ENCODE measurements at regions not wholly inside any gene's neighbourhood (a gene's known extent, or its start where the extent isn't known, plus 50 kb on each side); places are given as distances from the start of the nearest gene placed in this dataset.

GRCh38 chr15:94047566-94047965 lies 183.8 kb upstream of the MCTP2 start:
- Mint-ChIP-seq H3K4me1 (no peaks in the 10 kb centered on the region), H3K9me3 (peaks cover 7% of the 10 kb centered on the region), H3K36me3 (ENCODE audit: low read depth) (no peaks in the 10 kb centered on the region), H3K27ac (no peak overlapping the region), H3K27me3 (ENCODE audit: low read depth, poor library complexity) (peaks cover 9% of the 10 kb centered on the region), H3K4me3 (no peak overlapping the region)
- TF ChIP-seq, protein P1, sequence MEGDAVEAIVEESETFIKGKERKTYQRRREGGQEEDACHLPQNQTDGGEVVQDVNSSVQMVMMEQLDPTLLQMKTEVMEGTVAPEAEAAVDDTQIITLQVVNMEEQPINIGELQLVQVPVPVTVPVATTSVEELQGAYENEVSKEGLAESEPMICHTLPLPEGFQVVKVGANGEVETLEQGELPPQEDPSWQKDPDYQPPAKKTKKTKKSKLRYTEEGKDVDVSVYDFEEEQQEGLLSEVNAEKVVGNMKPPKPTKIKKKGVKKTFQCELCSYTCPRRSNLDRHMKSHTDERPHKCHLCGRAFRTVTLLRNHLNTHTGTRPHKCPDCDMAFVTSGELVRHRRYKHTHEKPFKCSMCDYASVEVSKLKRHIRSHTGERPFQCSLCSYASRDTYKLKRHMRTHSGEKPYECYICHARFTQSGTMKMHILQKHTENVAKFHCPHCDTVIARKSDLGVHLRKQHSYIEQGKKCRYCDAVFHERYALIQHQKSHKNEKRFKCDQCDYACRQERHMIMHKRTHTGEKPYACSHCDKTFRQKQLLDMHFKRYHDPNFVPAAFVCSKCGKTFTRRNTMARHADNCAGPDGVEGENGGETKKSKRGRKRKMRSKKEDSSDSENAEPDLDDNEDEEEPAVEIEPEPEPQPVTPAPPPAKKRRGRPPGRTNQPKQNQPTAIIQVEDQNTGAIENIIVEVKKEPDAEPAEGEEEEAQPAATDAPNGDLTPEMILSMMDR (IDR thresholded peaks at IDR 0.05), result no peak
- DNase-seq, result no peak

DNA sequence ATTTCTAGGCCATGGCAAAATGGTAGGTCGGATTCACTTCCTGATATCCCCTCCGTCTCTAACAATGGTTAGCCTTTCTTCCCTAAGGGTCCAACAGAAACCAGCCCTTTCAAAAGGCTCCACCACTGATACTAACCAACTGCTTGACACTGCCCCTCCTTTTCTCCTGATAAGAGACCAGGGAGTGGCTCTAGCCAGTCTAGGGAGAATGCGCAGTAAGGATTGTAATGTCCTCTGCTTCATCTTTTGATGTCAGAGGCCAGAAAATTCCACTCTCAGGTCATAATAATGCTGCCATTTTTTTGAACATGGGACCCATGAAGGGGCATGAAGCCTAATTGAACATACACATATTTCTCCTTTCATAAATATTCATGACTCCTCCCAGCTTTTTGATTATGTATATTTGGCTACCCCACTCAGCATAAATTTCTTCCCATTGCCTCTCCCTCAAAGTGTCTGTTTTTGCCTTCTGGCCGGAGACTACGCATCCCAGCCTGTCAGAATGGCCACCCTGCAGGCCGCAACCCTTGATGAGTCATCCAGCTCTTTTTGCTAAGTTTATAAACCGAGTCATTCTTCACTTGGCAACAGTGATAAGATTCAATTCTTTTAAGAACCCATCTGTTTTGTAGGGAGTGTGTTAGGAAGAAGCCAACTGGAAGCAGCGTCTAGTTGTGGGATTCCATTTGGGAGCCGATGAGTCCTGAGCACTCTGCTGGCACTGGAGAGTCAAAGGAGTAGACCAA lies 189.0 kb upstream of the MCTP2 start:
- TF ChIP-seq, protein P1 (IDR thresholded peaks at IDR 0.05), result no peak
- DNase-seq, result no peak
- Mint-ChIP-seq H3K36me3 (ENCODE audit: low read depth) (no peaks in the 10 kb centered on the region), H3K9me3 (peaks cover 19% of the 10 kb centered on the region), H3K4me1 (no peaks in the 10 kb centered on the region), H3K4me3 (no peak overlapping the region), H3K27me3 (ENCODE audit: low read depth, poor library complexity) (peaks cover 8% of the 10 kb centered on the region), H3K27ac (no peak overlapping the region)

DNA sequence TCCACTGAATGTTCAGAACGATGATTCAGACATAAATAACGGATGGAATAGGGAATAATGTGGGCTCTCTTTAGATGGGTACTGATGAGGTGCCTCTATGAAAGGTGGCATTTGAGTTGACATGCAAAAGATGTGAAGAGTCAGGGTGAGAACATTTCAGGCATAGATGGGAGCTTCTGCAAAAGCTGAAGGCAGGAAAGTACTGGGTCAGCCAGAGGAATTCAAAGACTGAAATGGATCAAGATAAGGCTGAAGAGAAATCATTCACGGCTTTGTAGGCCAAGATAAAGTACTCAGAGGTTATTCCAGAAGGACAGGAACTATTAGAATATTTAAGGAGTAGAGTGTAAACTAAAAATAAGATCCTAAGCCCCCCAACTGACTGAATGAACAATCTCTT lies 189.6 kb upstream of the MCTP2 start:
- DNase-seq, result no peak
- TF ChIP-seq, protein P1 (IDR thresholded peaks at IDR 0.05), result no peak
- Mint-ChIP-seq H3K27me3 (ENCODE audit: low read depth, poor library complexity) (peaks cover 8% of the 10 kb centered on the region), H3K9me3 (peaks cover 19% of the 10 kb centered on the region), H3K4me1 (no peaks in the 10 kb centered on the region), H3K36me3 (ENCODE audit: low read depth) (no peaks in the 10 kb centered on the region), H3K4me3 (no peak overlapping the region), H3K27ac (no peak overlapping the region)

DNA sequence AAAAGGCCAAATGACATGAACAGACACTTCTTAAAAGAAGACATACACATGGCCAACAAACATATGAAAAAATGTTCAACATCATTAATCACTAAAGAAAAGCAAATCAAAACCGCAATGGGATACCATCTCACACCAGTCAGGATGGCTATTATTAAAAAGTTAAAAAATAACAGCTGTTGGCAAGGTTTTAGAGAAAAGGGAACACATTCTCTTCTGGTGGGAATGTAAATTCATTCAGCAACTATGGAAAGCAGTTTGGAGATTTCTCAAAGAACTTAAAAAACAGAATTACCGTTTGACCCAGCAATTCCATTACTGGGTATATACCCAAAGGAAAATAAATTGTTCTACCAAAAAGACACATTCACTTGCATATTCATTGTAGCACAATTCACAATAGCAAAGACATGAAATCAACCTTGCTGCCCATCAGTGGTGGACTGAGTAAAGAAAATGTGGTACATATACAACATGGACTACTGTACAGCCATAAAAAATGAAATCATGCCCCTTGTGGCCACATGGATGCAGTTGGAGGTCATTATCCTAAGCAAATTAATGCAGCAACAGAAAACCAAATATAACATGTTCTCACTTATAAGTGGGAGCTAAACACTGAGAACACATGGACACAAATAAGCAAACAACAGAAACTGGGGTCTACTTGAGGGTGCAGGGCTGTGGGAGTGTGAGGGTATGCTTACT lies 190.7 kb upstream of the MCTP2 start:
- TF ChIP-seq, protein P1 (IDR thresholded peaks at IDR 0.05), result no peak
- H3K27ac Mint-ChIP-seq, result no peak overlapping the region
- H3K27me3 Mint-ChIP-seq (ENCODE audit: low read depth, poor library complexity), result peaks cover 8% of the 10 kb centered on the region
- H3K4me1 Mint-ChIP-seq, result no peaks in the 10 kb centered on the region
- no peak overlapping the region for H3K4me3 Mint-ChIP-seq
- H3K36me3 Mint-ChIP-seq (ENCODE audit: low read depth), result no peaks in the 10 kb centered on the region
- H3K9me3 Mint-ChIP-seq, result peaks cover 17% of the 10 kb centered on the region
- no peak for DNase-seq

DNA sequence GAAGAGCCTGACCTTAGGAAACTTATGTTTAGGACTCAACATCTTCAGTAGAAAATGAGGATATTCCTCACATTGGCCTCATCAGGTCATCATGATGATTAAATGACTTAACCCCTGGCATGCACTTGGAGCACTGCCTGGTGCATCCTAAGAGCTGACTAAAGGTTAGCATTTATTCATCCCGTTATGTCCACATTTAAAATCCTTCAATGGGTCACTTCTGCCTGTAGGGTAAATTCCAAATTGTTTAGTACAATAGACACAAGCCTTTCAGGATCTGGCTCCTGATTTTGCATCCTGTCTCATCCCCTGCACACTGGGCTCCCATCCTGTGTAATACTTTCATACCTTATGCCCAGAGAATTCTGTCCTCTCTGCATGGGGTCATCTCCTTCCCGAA lies 195.2 kb upstream of the MCTP2 start:
- TF ChIP-seq, protein P1 (IDR thresholded peaks at IDR 0.05), result no peak
- Mint-ChIP-seq H3K27ac (no peak overlapping the region), H3K4me1 (no peaks in the 10 kb centered on the region), H3K4me3 (no peak overlapping the region), H3K36me3 (ENCODE audit: low read depth) (no peaks in the 10 kb centered on the region), H3K27me3 (ENCODE audit: low read depth, poor library complexity) (peaks cover 3% of the 10 kb centered on the region), H3K9me3 (peaks cover 12% of the 10 kb centered on the region)
- DNase-seq, result no peak

- TF ChIP-seq, protein P1 (IDR thresholded peaks at IDR 0.05), result no peak
- H3K4me1 Mint-ChIP-seq, result peaks cover 5% of the 10 kb centered on the region
- H3K27me3 Mint-ChIP-seq (ENCODE audit: low read depth, poor library complexity), result no peaks in the 10 kb centered on the region
- DNase-seq, result no peak
- H3K27ac Mint-ChIP-seq, result no peak overlapping the region
- no peak overlapping the region for H3K4me3 Mint-ChIP-seq
- peaks cover 12% of the 10 kb centered on the region for H3K9me3 Mint-ChIP-seq
- H3K36me3 Mint-ChIP-seq (ENCODE audit: low read depth), result no peaks in the 10 kb centered on the region
These were observed 197.7 kb upstream of the MCTP2 start for GRCh38 chr15:94033683-94034020.

Data from nephron progenitor cell (in vitro differentiated cells).